HT1080 (cell line): ENCODE measurements at regions not wholly inside any gene's neighbourhood (a gene's known extent, or its start where the extent isn't known, plus 50 kb on each side); places are given as distances from the start of the nearest gene placed in this dataset.

Source experiments
- DNase-seq: peaks from one replicate; pipeline ENCODE4 v3.0.0-alpha.2; 2015; ENCODE audit warnings: low read depth

DNA sequence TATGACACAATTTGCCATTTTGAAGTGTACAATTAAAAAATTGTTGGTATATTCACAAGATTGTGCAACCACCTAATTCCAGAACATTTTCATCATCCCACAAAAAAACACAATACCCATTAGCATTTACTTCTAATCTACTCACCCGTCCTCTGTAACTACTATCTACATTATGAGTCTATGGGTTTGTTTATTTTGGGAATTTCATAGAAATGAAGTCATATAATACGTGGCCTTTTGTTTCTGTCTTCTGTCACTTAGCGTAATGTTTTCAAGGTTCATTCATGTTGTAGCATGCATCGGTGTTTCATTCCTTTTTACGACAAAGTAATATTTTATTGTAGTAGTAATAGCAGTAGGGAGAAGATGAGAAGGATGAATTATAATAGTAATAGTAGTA, 55.2 kb upstream of the CNTN6 start:
- DNase-seq, result no peak
